GM21529 (cell line): ENCODE measurements at regions not wholly inside any gene's neighbourhood (a gene's known extent, or its start where the extent isn't known, plus 50 kb on each side); places are given as distances from the start of the nearest gene placed in this dataset.

Source experiments
- ATAC-seq: cut with Tn5 transposase; IDR thresholded peaks from one replicate; pipeline ENCODE4 v1.9.1; 2021; ENCODE audit not compliant: unreplicated experiment

DNA sequence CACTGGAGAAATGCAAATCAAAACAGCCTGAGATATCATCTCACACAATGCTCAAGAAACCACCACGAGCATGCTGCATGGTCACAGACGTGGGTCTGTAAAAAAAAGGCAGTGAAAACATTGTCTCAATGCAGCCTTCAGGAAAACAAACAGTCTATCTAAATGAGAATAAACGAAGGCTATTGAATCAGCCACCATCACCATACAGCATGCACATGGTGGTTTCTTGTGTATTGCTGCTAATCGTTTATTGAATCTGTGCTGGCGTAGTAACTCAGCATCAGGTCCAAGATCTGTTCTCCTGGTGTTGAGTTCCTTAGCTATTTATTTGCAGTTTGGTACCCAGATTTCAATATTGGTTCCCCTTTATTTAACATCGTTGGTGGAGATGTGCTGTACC is 1115.0 kb downstream of the CDH18 start:
- no peak for ATAC-seq

DNA sequence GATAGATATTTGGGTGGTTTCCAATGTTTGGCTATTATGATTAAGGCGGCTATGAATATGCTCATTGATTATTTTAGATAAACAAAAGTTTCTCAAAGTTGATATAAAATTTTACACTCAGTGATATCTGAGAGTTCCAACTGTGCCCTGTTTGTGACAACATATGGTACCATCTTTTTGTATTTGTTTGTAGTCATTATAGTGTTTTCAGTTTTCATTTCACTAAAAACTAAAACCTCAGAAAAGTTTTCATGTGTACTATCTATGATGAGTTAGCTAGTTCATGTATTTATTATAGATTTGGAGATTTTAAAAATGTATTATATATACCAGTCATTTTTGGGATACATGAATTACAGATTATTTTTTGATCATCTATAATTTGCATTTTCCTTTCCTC is 1111.4 kb downstream of the CDH18 start:
- no peak for ATAC-seq

- no peak for ATAC-seq
Measured at GRCh38 chr5:18881615-18882014, 1106.4 kb downstream of the CDH18 start.

- ATAC-seq, result no peak
Measured at GRCh38 chr5:18882154-18882553, 1105.8 kb downstream of the CDH18 start.

DNA sequence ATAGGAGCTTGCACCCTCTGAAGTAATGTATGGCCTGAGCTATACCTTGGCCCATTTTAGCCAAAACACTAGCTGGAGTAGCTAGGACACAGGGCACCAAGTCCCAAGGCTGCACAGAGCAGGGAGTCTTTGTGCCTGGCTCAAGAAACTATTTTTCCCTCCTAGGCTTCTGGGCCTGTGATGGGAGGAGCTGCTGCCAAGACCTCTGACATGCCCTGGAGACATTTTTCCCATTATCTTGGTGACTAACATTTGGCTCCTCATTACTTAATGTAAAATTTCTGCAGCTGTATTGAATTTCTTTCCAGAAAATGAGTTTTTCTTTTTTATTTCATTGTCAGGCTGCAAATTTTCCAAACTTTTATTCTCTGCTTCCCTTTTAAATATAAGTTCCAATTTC is 1099.2 kb downstream of the CDH18 start:
- ATAC-seq, result no peak

- ATAC-seq, result no peak
Measured at GRCh38 chr5:18900644-18901043, 1087.4 kb downstream of the CDH18 start.

DNA sequence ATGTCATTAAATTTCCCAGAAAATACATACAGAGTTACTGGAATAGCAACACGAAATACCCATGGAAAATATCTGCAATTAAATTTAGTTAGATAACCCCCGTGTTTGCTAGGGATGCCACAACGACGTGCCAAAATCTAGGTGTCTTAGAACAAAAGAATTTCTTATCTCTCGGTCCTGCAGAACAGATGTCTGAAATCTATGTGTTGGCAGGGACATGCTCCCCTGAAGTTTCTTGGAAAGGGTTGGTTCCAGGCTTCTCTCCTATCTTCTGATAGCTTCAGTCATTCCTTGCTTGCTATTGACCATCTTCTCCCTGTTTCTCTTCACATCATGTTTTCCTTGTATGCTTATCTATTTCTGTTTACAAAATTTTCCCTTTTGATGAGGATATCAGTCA is 1067.0 kb downstream of the CDH18 start:
- ATAC-seq, result no peak

DNA sequence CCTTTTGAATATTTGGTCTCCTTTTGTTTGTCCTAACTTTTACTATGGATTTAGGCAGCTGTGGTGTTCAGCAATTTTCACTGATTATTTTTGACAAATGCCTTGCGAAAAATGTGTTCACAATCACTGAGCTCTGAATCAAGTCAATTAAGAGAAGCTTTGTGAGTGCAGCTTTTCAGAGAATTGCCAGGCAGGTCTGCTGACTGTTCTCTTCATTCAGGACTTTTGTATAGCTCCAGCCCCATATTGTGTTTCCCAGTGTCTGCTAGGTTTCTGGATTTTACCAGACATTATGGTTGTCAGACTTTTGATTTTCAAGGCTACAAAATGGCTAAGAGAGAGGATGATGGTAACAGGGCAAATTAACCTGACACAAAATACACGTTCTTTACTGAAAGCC is 1055.9 kb downstream of the CDH18 start:
- no peak for ATAC-seq

DNA sequence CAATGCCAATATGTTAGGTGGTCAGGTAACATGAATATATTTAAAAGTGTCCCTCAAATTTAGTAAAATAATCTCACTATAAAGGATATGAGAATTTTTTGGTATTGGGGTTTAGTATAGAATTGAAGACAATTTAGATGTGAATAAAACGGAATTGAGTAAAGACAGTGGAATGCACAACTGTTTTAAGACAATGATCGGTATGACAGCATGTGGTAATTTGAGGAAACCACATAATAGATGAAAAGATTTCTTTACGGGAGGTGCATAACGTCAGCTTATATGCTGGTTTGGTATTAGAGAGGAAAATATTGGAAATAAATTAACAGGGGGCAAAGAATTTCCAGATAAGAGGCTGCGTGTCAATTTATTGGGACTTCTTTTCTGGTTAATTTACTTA is 1043.2 kb downstream of the CDH18 start:
- no peak for ATAC-seq

DNA sequence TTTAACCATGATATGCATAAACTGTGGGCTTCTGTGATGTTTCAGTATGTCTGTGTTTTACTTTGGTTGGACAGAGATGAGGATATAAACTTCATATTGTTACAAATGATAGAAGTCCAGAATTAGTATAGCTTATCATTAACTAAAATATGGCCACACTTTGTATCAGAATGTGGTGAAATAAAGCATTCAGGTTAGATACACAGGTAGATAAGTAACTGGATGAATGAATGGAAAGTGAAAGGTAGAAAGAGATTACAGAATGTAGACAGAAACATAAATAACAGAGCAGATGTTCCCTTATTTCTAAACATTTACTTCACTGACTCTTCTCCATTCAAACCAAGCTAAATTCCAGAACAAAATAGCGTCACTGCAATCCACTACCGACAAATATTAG is 1033.8 kb downstream of the CDH18 start:
- ATAC-seq, result no peak

- ATAC-seq, result no peak
Measured at GRCh38 chr5:18959535-18959934, 1028.5 kb downstream of the CDH18 start.

GRCh38 chr5:18961234-18961633 is 1026.8 kb downstream of the CDH18 start:
- ATAC-seq, result no peak

DNA sequence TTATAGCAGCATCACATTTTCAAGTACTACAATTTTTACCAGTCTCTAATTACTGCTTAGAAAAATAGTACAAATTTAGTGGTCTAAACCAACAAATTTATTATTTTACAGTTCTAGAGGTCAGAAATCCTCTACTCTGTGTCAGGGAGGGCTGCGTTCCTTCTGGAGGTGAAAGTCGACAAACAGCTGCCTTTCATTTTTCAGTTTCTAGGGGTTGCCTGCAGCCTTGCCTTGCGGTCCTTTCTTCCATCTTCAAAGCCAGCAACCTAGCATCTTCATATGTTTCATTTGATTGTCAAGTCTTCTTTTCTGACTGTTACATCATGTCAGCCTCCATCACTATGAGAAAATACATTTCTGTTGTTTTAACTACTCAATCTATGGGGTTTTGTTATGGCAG is 1022.1 kb downstream of the CDH18 start:
- ATAC-seq, result no peak

DNA sequence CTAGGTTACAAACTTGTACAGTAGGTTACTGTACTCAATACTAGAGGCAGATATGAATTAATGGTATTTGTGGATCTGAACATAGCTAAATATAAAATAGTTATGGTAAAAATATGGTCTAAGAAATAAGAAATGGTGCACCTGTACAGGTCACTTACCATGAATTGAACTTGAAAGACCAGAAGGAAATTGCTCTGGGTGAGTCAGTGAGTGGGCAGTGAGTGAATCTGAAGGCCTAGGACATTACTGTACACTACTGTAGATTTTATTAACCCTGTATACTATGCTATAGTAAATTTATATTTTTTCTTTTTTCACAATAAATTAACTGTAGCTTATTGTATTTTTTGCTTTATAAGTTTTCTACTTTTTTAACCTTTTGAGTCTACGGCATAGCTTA is 1020.4 kb downstream of the CDH18 start:
- ATAC-seq, result no peak

DNA sequence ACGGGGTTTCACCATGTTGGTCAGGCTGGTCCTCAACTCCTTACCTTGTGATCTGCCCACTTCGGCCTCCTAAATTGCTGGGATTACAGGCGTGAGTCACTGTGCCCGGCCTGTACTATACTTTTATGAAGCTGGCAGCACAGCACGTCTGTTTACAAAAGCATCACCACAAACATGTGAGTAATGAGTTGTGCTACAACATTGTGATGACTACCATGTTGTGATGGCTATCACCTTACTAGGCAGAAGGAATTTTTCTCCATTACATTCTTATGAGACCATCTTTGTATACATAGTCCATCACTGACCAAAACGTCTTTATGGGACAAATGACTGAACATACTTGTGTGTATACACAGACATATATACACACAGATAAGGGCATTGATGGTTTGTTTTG is 1019.0 kb downstream of the CDH18 start:
- ATAC-seq, result no peak

DNA sequence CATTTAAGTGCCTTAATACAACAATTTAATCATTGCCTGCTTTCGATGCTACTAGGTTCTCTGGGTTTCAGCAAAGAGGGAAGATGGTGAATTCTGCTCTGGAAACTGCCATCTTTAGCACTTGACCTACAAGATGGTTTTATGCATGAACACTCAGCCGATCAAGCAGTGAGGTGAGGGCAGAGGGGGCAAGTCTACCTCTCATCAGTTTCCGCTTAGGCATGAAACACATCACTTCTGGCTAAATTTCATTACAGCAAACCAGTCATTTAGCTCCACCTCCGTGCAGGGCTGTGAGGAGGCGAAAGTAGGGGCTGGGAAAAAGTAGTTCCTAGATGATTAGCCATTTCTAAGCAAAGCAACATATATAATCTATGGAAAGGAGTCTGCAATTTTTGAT is 1018.0 kb downstream of the CDH18 start:
- ATAC-seq, result no peak

DNA sequence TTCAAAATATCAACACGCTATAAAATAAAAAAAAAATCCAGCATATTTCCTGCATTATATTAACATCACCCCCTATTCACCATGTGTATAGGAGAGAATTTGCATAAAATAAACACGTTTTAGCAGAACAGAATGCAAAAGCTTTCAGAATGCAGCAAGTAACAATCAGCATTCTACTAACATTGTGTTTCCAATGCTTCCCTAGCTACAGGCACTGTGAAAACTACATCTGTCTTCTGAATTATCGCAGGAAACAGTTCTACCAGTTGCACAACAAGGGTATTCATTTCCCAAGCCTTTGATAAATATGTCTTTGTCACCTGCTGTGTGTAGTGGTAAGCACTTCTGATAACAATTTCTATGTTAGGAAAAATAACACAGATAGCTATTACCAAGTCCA is 1015.8 kb downstream of the CDH18 start:
- ATAC-seq, result no peak

- ATAC-seq, result no peak
Measured at GRCh38 chr5:18975624-18976023, 1012.4 kb downstream of the CDH18 start.

- no peak for ATAC-seq
Measured at GRCh38 chr5:18977880-18978279, 1010.1 kb downstream of the CDH18 start.

DNA sequence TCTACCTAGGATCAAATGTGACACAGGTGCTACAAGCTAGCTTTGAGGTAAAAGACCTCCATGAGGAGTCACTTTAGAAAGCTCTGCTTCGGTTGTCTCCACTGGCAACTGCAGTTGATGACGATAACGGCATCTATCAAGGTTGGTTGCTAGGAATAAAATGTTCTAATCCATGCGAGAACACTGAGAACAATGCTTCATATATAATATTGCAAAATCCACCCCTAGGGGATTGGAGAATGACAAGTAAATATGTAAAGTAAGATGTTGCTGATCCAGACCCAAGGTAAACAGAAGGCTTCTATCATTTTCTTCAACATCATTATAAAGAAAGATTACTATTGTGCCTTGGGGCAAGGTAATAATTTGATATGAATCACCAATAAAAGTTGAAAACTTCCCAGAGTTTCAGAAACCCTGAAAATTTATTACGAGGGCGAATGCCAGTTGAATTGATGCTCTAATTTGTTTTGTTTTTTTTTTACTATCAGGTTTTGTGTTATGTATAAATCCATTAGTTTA is 1003.4 kb downstream of the CDH18 start:
- no peak for ATAC-seq

DNA sequence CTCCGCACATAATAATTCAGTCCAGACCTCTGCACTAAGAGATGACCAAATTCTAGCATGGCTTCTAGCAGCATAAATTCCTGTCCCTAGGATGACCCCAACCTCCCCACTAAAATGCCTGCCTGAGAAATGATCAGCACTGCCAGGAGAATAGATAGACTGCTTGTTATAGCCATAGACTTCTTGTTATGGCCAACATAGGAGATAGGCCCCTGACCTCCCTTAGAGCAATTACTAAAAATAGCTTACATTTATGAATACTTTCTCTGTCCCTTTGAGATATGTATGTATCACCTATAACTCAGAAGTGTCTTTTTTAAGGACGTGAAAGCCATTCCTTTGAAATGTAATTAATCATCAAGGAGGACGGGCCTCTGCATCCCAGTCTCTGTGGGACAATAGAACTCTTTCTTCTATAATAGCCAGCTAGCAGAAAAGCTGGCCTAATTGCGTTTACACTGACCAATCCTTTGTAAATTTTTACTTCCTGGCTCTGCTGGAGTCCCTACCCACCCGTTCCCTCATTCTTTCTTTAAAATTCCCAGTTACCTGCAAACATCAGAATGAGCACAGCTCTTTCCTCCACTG is 1002.7 kb downstream of the CDH18 start:
- ATAC-seq, result no peak

GRCh38 chr5:18987101-18987500 is 1000.9 kb downstream of the CDH18 start:
- no peak for ATAC-seq

DNA sequence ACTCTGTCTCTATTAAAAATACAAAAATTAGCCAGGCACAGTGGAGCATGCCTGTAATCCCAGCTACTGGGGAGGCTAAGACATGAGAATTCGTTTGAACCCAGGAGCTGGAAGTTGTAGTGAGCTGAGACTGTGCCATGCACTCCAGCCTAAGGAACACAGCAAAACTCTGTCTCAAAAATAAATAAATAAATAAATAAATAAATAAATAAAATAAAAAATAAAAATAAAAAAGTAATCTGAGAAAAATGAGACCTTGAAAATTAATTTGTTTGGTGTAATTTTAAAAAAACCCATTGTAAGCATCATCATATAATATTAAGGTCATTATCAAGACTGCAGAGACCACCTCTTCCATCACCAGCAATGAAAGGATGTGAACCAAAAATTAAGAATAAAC is 997.1 kb downstream of the CDH18 start:
- ATAC-seq, result no peak

DNA sequence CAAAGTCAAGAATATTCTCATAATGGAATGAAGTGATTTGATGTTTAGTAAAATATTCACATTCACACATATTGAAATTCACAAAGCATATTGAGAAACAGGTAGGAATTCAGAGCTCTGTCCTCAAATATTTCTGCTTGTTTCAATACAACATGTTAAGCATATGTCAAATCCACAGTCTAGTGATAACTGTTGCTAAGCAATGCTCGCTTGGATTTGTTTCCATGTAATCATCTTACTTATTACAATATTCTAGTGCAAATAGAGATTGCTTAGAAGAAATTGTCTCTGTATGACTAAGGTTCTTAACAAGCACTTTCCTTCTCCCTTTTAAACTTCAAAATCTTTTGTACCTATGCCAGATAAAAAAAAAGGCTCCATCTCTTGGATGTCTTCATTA is 995.7 kb downstream of the CDH18 start:
- no peak for ATAC-seq
